C4-2B (cell line): ENCODE measurements at regions not wholly inside any gene's neighbourhood (a gene's known extent, or its start where the extent isn't known, plus 50 kb on each side); places are given as distances from the start of the nearest gene placed in this dataset.

Experiments
- CTCF ChIP-seq: fragments of 450-650 bp; conservative IDR thresholded peaks from 2 replicates; pipeline ENCODE4 v1.5.1; 2017; ENCODE audit warnings: mild to moderate bottlenecking
- ZFX ChIP-seq: fragments of 450-650 bp; IDR thresholded peaks from 2 replicates; pipeline ENCODE4 v1.6.1; 2017

GRCh38 chr17:22441776-22442175 is 749.5 kb downstream of the KCNJ18 start:
- TF ChIP-seq CTCF (no peak), ZFX (no peak)
